IMR-90 (cell line): ENCODE measurements at regions not wholly inside any gene's neighbourhood (a gene's known extent, or its start where the extent isn't known, plus 50 kb on each side); places are given as distances from the start of the nearest gene placed in this dataset.

Source experiments
- ATAC-seq: fragments of 200-7000 bp; cut with Tn5 transposase; 2 replicates; pipeline ENCODE4 v1.9.1; 2020; ENCODE audit warnings: low read depth, mild to moderate bottlenecking, moderate library complexity
- BruUV-seq: library from RNA; stranded (reverse); fragments of 400-500 nt; replicated peaks from 2 replicates; lab custom pipeline; 2021; lab: Mats Ljungman, UMichigan
- CTCF ChIA-PET: fragments of 300-600 bp; formaldehyde crosslinking; extraction: SDS; loops from one replicate; lab custom pipeline; 2021; ENCODE audit warnings: antibody characterized with exemption; lab: Yijun Ruan, JAX
- POLR2A ChIA-PET: fragments of 300-600 bp; sonication (Branson Sonifier 250); formaldehyde crosslinking; loops from one replicate; lab custom pipeline; 2022; ENCODE audit warnings: antibody characterized with exemption; ENCODE audit not compliant: unreplicated experiment; lab: Charles Lee
- DNase-seq: peaks from one replicate; pipeline ENCODE4 v3.0.0; 2013
- H2AFZ ChIP-seq: replicated peaks from 2 replicates; pipeline ENCODE3; 2013; ENCODE audit warnings: low read length, mild to moderate bottlenecking; ENCODE audit not compliant: poor library complexity
- H2AK5ac ChIP-seq: 2 replicates; pipeline ENCODE4 v1.6.1; 2013; ENCODE audit warnings: low read depth, low read length, inconsistent platforms
- H2AK9ac ChIP-seq: replicated peaks from 2 replicates; pipeline ENCODE3; 2013; ENCODE audit warnings: mild to moderate bottlenecking, low read depth, low read length, moderate library complexity; ENCODE audit not compliant: poor library complexity
- H2BK120ac ChIP-seq: 2 replicates; pipeline ENCODE4 v1.6.1; 2013; ENCODE audit warnings: low read depth, low read length, inconsistent platforms
- H2BK15ac ChIP-seq: 3 replicates; pipeline ENCODE4 v1.6.1; 2013; ENCODE audit warnings: low read depth, low read length, inconsistent platforms
- H2BK20ac ChIP-seq: 2 replicates; pipeline ENCODE4 v1.6.1; 2013; ENCODE audit warnings: low read depth, mild to moderate bottlenecking, inconsistent platforms, low read length, moderate library complexity
- H2BK5ac ChIP-seq: 2 replicates; pipeline ENCODE4 v1.6.1; 2013; ENCODE audit warnings: mild to moderate bottlenecking, low read depth, low read length, inconsistent platforms; ENCODE audit not compliant: poor library complexity, severe bottlenecking
- H3K14ac ChIP-seq: replicated peaks from 2 replicates; pipeline ENCODE4 v1.6.1; 2013; ENCODE audit warnings: low read depth, low read length, inconsistent platforms
- H3K18ac ChIP-seq: 2 replicates; pipeline ENCODE4 v1.6.1; 2013; ENCODE audit warnings: low read depth, low read length, control low read depth
- H3K23ac ChIP-seq: 2 replicates; pipeline ENCODE4 v1.6.1; 2013; ENCODE audit warnings: low read depth, low read length, inconsistent platforms
- H3K27ac ChIP-seq: 2 replicates; pipeline ENCODE4 v1.5.1; 2013; ENCODE audit warnings: mild to moderate bottlenecking, control low read depth, low read length; ENCODE audit not compliant: insufficient read depth
- H3K27me3 ChIP-seq: 2 replicates; pipeline ENCODE4 v1.6.1; 2013; ENCODE audit warnings: low read length; ENCODE audit not compliant: control insufficient read depth, insufficient read depth
- H3K36me3 ChIP-seq: 2 replicates; pipeline ENCODE4 v1.6.1; 2013; ENCODE audit warnings: low read length, mixed read lengths; ENCODE audit not compliant: control insufficient read depth, insufficient read depth
- H3K4ac ChIP-seq: 2 replicates; pipeline ENCODE4 v1.6.1; 2013; ENCODE audit warnings: low read depth, low read length, inconsistent platforms
- H3K4me1 ChIP-seq: 2 replicates; pipeline ENCODE4 v1.6.1; 2013; ENCODE audit warnings: low read length, mixed read lengths; ENCODE audit not compliant: control insufficient read depth, insufficient read depth
- H3K4me2 ChIP-seq: 2 replicates; pipeline ENCODE4 v1.6.1; 2013; ENCODE audit warnings: low read depth, mild to moderate bottlenecking, control low read depth, low read length, moderate library complexity
- H3K4me3 ChIP-seq: 2 replicates; pipeline ENCODE4 v1.5.1; 2013; ENCODE audit warnings: low read depth, mild to moderate bottlenecking, control low read depth, low read length, moderate library complexity; ENCODE audit not compliant: insufficient read depth
- H3K56ac ChIP-seq: 2 replicates; pipeline ENCODE4 v1.6.1; 2013; ENCODE audit warnings: low read length, inconsistent platforms; ENCODE audit not compliant: insufficient read depth; ENCODE audit errors: extremely low read depth
- H3K79me1 ChIP-seq, 2 experiments: 2 replicates each; pipeline ENCODE4 v1.6.1; 2013; ENCODE audit warnings: low read length in 2 of 2, inconsistent platforms in 1 of 2, low read depth in 1 of 2
- H3K9ac ChIP-seq: 2 replicates; pipeline ENCODE4 v1.6.1; 2013; ENCODE audit warnings: low read depth, low read length, control low read depth
- H3K9me1 ChIP-seq: 2 replicates; pipeline ENCODE4 v1.6.1; 2013; ENCODE audit warnings: low read length, inconsistent platforms; ENCODE audit not compliant: insufficient read depth
- H3K9me3 ChIP-seq: 2 replicates; pipeline ENCODE4 v1.6.1; 2013; ENCODE audit warnings: low read length; ENCODE audit not compliant: control insufficient read depth, insufficient read depth
- H4K20me1 ChIP-seq: 2 replicates; pipeline ENCODE4 v1.6.1; 2013; ENCODE audit warnings: low read length, inconsistent platforms; ENCODE audit not compliant: insufficient read depth
- H4K5ac ChIP-seq: 2 replicates; pipeline ENCODE4 v1.6.1; 2013; ENCODE audit warnings: mild to moderate bottlenecking, low read depth, low read length, control low read depth
- H4K8ac ChIP-seq, 2 experiments: 2 replicates each; pipeline ENCODE4 v1.6.1; 2013; ENCODE audit warnings: low read depth in 2 of 2, low read length in 2 of 2, control low read depth in 1 of 2, inconsistent platforms in 1 of 2
- H4K91ac ChIP-seq: 2 replicates; pipeline ENCODE4 v1.6.1; 2013; ENCODE audit warnings: low read depth, low read length, inconsistent platforms; ENCODE audit not compliant: insufficient read depth
- BHLHE40 ChIP-seq: fragments of 150-350 bp; IDR thresholded peaks from 2 replicates; pipeline ENCODE4 v1.6.1; 2016; ENCODE audit warnings: mild to moderate bottlenecking, low read depth, low read length
- FOS ChIP-seq: fragments of 150-350 bp; IDR thresholded peaks from 2 replicates; pipeline ENCODE4 v1.6.1; 2016; ENCODE audit warnings: low read depth, low read length
- MAFK ChIP-seq: IDR thresholded peaks from 2 replicates; pipeline ENCODE4 v1.6.1; 2012; ENCODE audit warnings: low read depth, low read length, improper control_type of control experiment
- MXI1 ChIP-seq: IDR thresholded peaks from 2 replicates; pipeline ENCODE4 v1.6.1; 2012; ENCODE audit warnings: low read depth, mild to moderate bottlenecking, low read length, moderate library complexity, borderline replicate concordance
- NFE2L2 ChIP-seq: fragments of 150-350 bp; IDR thresholded peaks from 2 replicates; pipeline ENCODE4 v1.6.1; 2016; ENCODE audit warnings: low read depth, mild to moderate bottlenecking, low read length
- RAD21 ChIP-seq: IDR thresholded peaks from 2 replicates; pipeline ENCODE4 v1.6.1; 2012; ENCODE audit warnings: low read length, improper control_type of control experiment
- RCOR1 ChIP-seq: IDR thresholded peaks from 2 replicates; pipeline ENCODE4 v1.6.1; 2012; ENCODE audit warnings: mild to moderate bottlenecking, low read length, improper control_type of control experiment; ENCODE audit not compliant: insufficient replicate concordance
- RFX5 ChIP-seq: IDR thresholded peaks from 2 replicates; pipeline ENCODE4 v1.8.0; 2012; ENCODE audit warnings: low read depth, mild to moderate bottlenecking, low read length, moderate library complexity
- SMC3 ChIP-seq: fragments of 150-350 bp; IDR thresholded peaks from 2 replicates; pipeline ENCODE4 v1.6.1; 2016; ENCODE audit warnings: low read depth, mild to moderate bottlenecking, antibody characterized with exemption, low read length, moderate library complexity
- WGBS, 2 experiments: methylation state at CpG; one replicate each; pipeline versions ENCODE4 v1.1.5 to v1.1.7; 2013; ENCODE audit warnings: missing lambda C conversion rate in 2 of 2; ENCODE audit not compliant: insufficient read length in 1 of 2; ENCODE audit errors: extremely low coverage in 2 of 2; 5-methylcytosine and 5-hydroxymethylcytosine counted together
- dilution Hi-C: fragments of 300-500 bp; cut with HindIII; formaldehyde crosslinking; loops from one replicate; pipeline ENCODE4 v1.14.3; 2018; ENCODE audit warnings: low sequenced_read_pairs; ENCODE audit not compliant: unreplicated experiment
- in situ Hi-C: fragments of 300-500 bp; cut with MboI; formaldehyde crosslinking; loops from 3 replicates; pipeline ENCODE4 v1.14.3; 2019; ENCODE audit warnings: low sequenced_read_pairs, inconsistent platforms, mixed read lengths
- intact Hi-C: fragments of 100-400 bp; cut with micrococcal nuclease; formaldehyde crosslinking; loops from 2 replicates; pipeline ENCODE4 v1.10.0; 2022
- TF ChIP-seq, protein P1 (sequence below): fragments of 150-350 bp; IDR thresholded peaks from 2 replicates; pipeline ENCODE4 v1.6.1; 2017; ENCODE audit warnings: mild to moderate bottlenecking, antibody characterized with exemption, low read length, low read depth
- TF ChIP-seq, protein P2 (sequence below): conservative IDR thresholded peaks from 2 replicates; pipeline ENCODE4 v1.5.1; 2012; ENCODE audit warnings: mild to moderate bottlenecking, low read depth, low read length, improper control_type of control experiment

DNA sequence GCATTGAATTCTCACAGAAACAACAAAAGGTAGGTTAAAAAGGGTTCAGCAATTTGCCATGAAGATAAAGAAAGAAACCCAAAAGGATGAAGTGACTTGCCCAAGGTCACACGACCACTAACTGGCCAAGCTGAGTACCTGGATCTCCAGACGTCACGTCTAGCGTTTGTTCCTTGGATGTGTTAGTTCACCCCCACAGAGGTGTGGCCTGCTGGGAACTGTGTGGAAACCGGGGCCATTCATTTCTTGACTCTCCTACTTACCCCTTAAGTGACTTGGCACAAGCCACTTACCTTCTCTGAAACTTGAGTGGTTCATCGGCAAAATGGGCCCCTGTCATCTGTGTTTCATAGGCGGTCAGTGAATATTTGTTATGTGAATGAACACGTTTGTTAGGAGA, 244.3 kb upstream of the SLCO3A1 start:
- Histone ChIP-seq H3K4me2 (no peak overlapping the region), H3K18ac (no peak overlapping the region), H4K8ac (no peak overlapping the region), H2AK5ac (no peak overlapping the region), H4K91ac (no peak overlapping the region), H2BK5ac (no peak overlapping the region), H3K9me3 (no peaks in the 10 kb centered on the region), H3K56ac (no peak overlapping the region), H3K36me3 (no peaks in the 10 kb centered on the region), H3K23ac (no peak overlapping the region), H3K4me3 (no peak overlapping the region), H3K9me1 (no peaks in the 10 kb centered on the region), H2BK15ac (no peak overlapping the region), H4K20me1 (no peaks in the 10 kb centered on the region), H2BK120ac (no peak overlapping the region), H2AFZ (no peak overlapping the region), H3K14ac (no peak overlapping the region), H3K4ac (no peak overlapping the region), H3K4me1 (no peaks in the 10 kb centered on the region), H4K5ac (no peak overlapping the region), H3K27ac (no peak overlapping the region), H3K9ac (no peak overlapping the region), H2BK20ac (no peak overlapping the region), H2AK9ac (no peak overlapping the region), H3K27me3 (no peaks in the 10 kb centered on the region; the same call in 1 of the 2 replicates), H3K79me1 (no peaks in the 10 kb centered on the region)
- ChIA-PET CTCF (no interaction called here), POLR2A (no interaction called here)
- TF ChIP-seq, protein P1, sequence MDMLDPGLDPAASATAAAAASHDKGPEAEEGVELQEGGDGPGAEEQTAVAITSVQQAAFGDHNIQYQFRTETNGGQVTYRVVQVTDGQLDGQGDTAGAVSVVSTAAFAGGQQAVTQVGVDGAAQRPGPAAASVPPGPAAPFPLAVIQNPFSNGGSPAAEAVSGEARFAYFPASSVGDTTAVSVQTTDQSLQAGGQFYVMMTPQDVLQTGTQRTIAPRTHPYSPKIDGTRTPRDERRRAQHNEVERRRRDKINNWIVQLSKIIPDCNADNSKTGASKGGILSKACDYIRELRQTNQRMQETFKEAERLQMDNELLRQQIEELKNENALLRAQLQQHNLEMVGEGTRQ: no peak
- no peak for TF ChIP-seq NFE2L2
- TF ChIP-seq MAFK: no peak
- TF ChIP-seq, protein P2, sequence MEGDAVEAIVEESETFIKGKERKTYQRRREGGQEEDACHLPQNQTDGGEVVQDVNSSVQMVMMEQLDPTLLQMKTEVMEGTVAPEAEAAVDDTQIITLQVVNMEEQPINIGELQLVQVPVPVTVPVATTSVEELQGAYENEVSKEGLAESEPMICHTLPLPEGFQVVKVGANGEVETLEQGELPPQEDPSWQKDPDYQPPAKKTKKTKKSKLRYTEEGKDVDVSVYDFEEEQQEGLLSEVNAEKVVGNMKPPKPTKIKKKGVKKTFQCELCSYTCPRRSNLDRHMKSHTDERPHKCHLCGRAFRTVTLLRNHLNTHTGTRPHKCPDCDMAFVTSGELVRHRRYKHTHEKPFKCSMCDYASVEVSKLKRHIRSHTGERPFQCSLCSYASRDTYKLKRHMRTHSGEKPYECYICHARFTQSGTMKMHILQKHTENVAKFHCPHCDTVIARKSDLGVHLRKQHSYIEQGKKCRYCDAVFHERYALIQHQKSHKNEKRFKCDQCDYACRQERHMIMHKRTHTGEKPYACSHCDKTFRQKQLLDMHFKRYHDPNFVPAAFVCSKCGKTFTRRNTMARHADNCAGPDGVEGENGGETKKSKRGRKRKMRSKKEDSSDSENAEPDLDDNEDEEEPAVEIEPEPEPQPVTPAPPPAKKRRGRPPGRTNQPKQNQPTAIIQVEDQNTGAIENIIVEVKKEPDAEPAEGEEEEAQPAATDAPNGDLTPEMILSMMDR: no peak
- no peak for TF ChIP-seq MXI1
- no peak for TF ChIP-seq RAD21
- no peak for TF ChIP-seq RFX5
- TF ChIP-seq BHLHE40: no peak
- no peak for TF ChIP-seq FOS
- no peak for TF ChIP-seq RCOR1
- no peak for TF ChIP-seq SMC3
- ATAC-seq (no peak), DNase-seq (no peak)
- dilution Hi-C loops: no loop called here
- BruUV-seq: no TSS peak
- in situ Hi-C loops: no loop called here
- 43% methylated on average over 2 of the region's 8 CpGs; no CpG with 5 or more reads in 1 of the 2 experiments for WGBS, 2 experiments
- intact Hi-C loops: no loop called here
